ENCODE measurements at regions not wholly inside any gene's neighbourhood (a gene's known extent, or its start where the extent isn't known, plus 50 kb on each side); places are given as distances from the start of the nearest gene placed in this dataset.

DNA sequence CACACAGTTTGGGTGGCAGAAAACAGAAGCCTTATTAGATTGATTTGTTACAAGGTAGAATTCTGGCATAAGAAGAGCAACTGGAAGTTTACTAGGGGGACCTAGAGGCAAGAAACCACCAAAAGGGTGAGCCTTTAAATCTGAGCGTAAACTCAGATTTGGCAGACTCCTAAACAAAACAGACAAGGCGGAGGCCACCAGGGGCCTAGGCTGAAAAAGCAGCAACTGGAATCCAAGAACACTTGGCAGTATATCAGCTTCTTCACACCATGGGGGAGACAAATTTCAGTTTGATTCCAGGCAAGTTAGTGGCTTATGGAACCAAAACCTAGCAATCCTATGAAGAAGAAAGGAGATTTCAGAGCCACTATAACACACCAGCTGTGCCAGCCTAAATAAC lies 220.0 kb downstream of the C3orf38 start:
- no peak overlapping the region for H3K27ac ChIP-seq (ENCODE audit: low read length)
- H3F3A ChIP-seq (ENCODE audit: insufficient read depth, low read length, poor library complexity, severe bottlenecking) = no peaks in the 10 kb centered on the region
- H3K36me3 ChIP-seq (ENCODE audit: insufficient read depth, low read length) = no peaks in the 10 kb centered on the region
- no peaks in the 10 kb centered on the region for H3K9me2 ChIP-seq (ENCODE audit: insufficient read depth, low read length)
- no peak overlapping the region for H2AFZ ChIP-seq (ENCODE audit: low read depth, low read length)
- no peaks in the 10 kb centered on the region for H3K27me3 ChIP-seq (ENCODE audit: insufficient read depth, low read depth, low read length)
- H4K20me1 ChIP-seq (ENCODE audit: insufficient read depth) = no peaks in the 10 kb centered on the region
- H3K9ac ChIP-seq (ENCODE audit: low read length) = no peak overlapping the region
- no peaks in the 10 kb centered on the region for H3K9me3 ChIP-seq (ENCODE audit: low read length)
- H3K4me3 ChIP-seq (ENCODE audit: low read length) = no peak overlapping the region
- no peak overlapping the region for H3K4me2 ChIP-seq (ENCODE audit: low read length)
- TF ChIP-seq RAD21 (conservative IDR thresholded peaks at IDR 0.05) (no peak), REST (IDR thresholded peaks at IDR 0.05; ENCODE audit: borderline replicate concordance) (no peak), SMC3 (conservative IDR thresholded peaks at IDR 0.05; ENCODE audit: poor library complexity) (no peak), TAF1 (IDR thresholded peaks at IDR 0.05; ENCODE audit: low read depth) (no peak), MXI1 (conservative IDR thresholded peaks at IDR 0.05; ENCODE audit: poor library complexity, severe bottlenecking) (no peak), EZH2 (IDR thresholded peaks at IDR 0.05; ENCODE audit: borderline replicate concordance, insufficient read depth, low read length, poor library complexity, severe bottlenecking) (no peak), POLR2AphosphoS5 (IDR thresholded peaks at IDR 0.05) (no peak), EP300 (conservative IDR thresholded peaks at IDR 0.05; ENCODE audit: poor library complexity, severe bottlenecking) (no peak)
- TF ChIP-seq, protein P1, sequence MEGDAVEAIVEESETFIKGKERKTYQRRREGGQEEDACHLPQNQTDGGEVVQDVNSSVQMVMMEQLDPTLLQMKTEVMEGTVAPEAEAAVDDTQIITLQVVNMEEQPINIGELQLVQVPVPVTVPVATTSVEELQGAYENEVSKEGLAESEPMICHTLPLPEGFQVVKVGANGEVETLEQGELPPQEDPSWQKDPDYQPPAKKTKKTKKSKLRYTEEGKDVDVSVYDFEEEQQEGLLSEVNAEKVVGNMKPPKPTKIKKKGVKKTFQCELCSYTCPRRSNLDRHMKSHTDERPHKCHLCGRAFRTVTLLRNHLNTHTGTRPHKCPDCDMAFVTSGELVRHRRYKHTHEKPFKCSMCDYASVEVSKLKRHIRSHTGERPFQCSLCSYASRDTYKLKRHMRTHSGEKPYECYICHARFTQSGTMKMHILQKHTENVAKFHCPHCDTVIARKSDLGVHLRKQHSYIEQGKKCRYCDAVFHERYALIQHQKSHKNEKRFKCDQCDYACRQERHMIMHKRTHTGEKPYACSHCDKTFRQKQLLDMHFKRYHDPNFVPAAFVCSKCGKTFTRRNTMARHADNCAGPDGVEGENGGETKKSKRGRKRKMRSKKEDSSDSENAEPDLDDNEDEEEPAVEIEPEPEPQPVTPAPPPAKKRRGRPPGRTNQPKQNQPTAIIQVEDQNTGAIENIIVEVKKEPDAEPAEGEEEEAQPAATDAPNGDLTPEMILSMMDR (IDR thresholded peaks at IDR 0.05; ENCODE audit: poor library complexity, severe bottlenecking) = no peak
- H3K79me2 ChIP-seq (replicated peaks; ENCODE audit: insufficient read depth, low read length) = no peaks in the 10 kb centered on the region

DNA sequence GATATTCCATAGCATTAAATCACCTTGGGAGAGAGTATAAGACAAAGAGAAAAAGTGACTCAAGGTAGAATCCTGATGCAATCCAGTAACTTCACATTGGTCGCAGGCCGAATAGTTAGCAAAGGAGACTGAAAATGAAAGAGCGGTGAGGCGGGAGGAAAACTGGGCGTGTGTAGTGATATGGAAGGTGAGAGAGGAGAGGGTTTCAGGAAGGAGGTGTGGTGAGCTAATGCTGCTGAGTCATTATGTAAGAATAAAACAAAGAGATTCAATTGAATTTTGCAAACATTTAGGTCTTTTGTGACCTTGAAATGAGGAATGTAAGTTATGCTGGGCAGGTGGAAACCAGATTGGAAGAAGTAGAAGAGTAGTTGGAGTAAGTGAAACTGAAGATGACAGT lies 235.3 kb downstream of the C3orf38 start:
- Histone ChIP-seq H3K79me2 (replicated peaks; ENCODE audit: insufficient read depth, low read length) (no peaks in the 10 kb centered on the region), H3K27ac (ENCODE audit: low read length) (no peak overlapping the region), H3K27me3 (ENCODE audit: insufficient read depth, low read depth, low read length) (no peaks in the 10 kb centered on the region), H3K4me2 (ENCODE audit: low read length) (no peak overlapping the region), H3F3A (ENCODE audit: insufficient read depth, low read length, poor library complexity, severe bottlenecking) (no peaks in the 10 kb centered on the region), H4K20me1 (ENCODE audit: insufficient read depth) (no peaks in the 10 kb centered on the region), H3K9me3 (ENCODE audit: low read length) (no peaks in the 10 kb centered on the region), H3K36me3 (ENCODE audit: insufficient read depth, low read length) (no peaks in the 10 kb centered on the region), H3K9ac (ENCODE audit: low read length) (no peak overlapping the region), H2AFZ (ENCODE audit: low read depth, low read length) (no peak overlapping the region), H3K4me3 (ENCODE audit: low read length) (no peak overlapping the region), H3K9me2 (ENCODE audit: insufficient read depth, low read length) (no peaks in the 10 kb centered on the region)
- TF ChIP-seq MXI1 (conservative IDR thresholded peaks at IDR 0.05; ENCODE audit: poor library complexity, severe bottlenecking) = no peak
- TF ChIP-seq SMC3 (conservative IDR thresholded peaks at IDR 0.05; ENCODE audit: poor library complexity) = no peak
- TF ChIP-seq RAD21 (conservative IDR thresholded peaks at IDR 0.05) = no peak
- TF ChIP-seq, protein P1 (IDR thresholded peaks at IDR 0.05; ENCODE audit: poor library complexity, severe bottlenecking) = no peak
- no peak for TF ChIP-seq EP300 (conservative IDR thresholded peaks at IDR 0.05; ENCODE audit: poor library complexity, severe bottlenecking)
- TF ChIP-seq POLR2AphosphoS5 (IDR thresholded peaks at IDR 0.05) = no peak
- TF ChIP-seq EZH2 (IDR thresholded peaks at IDR 0.05; ENCODE audit: borderline replicate concordance, insufficient read depth, low read length, poor library complexity, severe bottlenecking) = no peak
- no peak for TF ChIP-seq REST (IDR thresholded peaks at IDR 0.05; ENCODE audit: borderline replicate concordance)
- TF ChIP-seq TAF1 (IDR thresholded peaks at IDR 0.05; ENCODE audit: low read depth) = no peak

Measured in neural cell (in vitro differentiated cells).